Mesenchymal stem cell (in vitro differentiated cells and primary cell): ENCODE measurements at regions not wholly inside any gene's neighbourhood (a gene's known extent, or its start where the extent isn't known, plus 50 kb on each side); places are given as distances from the start of the nearest gene placed in this dataset.
"Not testable (repeated sequence)": the region's sequence is repeated elsewhere in the genome, so short reads cannot be mapped to it uniquely, and the experiment has no call there.

ENCODE experiments used
- DNase-seq: peaks from one replicate; pipeline ENCODE4 v3.0.0-alpha.2; 2013
- H2AFZ ChIP-seq: one replicate; pipeline ENCODE4 v1.6.1; 2013; ENCODE audit warnings: low read depth, mild to moderate bottlenecking, control low read depth, inconsistent platforms, low read length, moderate library complexity
- H2AK5ac ChIP-seq: 2 replicates; pipeline ENCODE4 v1.6.1; 2013; ENCODE audit warnings: low read length, moderate library complexity, mild to moderate bottlenecking, inconsistent platforms; ENCODE audit not compliant: severe bottlenecking
- H2BK120ac ChIP-seq: one replicate; pipeline ENCODE4 v1.6.1; 2013; ENCODE audit warnings: low read depth, mild to moderate bottlenecking, inconsistent platforms, low read length, moderate library complexity
- H2BK12ac ChIP-seq, 2 experiments: one replicate each; pipeline ENCODE4 v1.6.1; 2013; ENCODE audit warnings: inconsistent platforms in 2 of 2, low read length in 2 of 2, mild to moderate bottlenecking in 2 of 2, moderate library complexity in 2 of 2, control low read depth in 1 of 2
- H2BK15ac ChIP-seq: one replicate; pipeline ENCODE4 v1.6.1; 2013; ENCODE audit warnings: mild to moderate bottlenecking, low read depth, inconsistent platforms; ENCODE audit not compliant: poor library complexity, severe bottlenecking
- H2BK5ac ChIP-seq: 2 replicates; pipeline ENCODE4 v1.6.1; 2013; ENCODE audit warnings: low read depth, mild to moderate bottlenecking, low read length, control low read depth, inconsistent platforms; ENCODE audit not compliant: poor library complexity, severe bottlenecking
- H3K14ac ChIP-seq, 2 experiments: one replicate each; pipeline ENCODE4 v1.6.1; 2013; ENCODE audit warnings: inconsistent platforms in 2 of 2, low read length in 2 of 2, control low read depth in 1 of 2, mild to moderate bottlenecking in 1 of 2, moderate library complexity in 1 of 2
- H3K18ac ChIP-seq, 2 experiments: one replicate each; pipeline ENCODE4 v1.6.1; 2013; ENCODE audit warnings: inconsistent platforms in 2 of 2, low read length in 2 of 2, control low read depth in 1 of 2, low read depth in 1 of 2, mild to moderate bottlenecking in 1 of 2
- H3K23ac ChIP-seq, 2 experiments: one replicate each; pipeline ENCODE4 v1.6.1; 2013; ENCODE audit warnings: inconsistent platforms in 2 of 2, low read length in 2 of 2, mild to moderate bottlenecking in 2 of 2, moderate library complexity in 2 of 2, control low read depth in 1 of 2
- H3K27ac ChIP-seq: 2 replicates; pipeline ENCODE4 v1.5.1; 2013; ENCODE audit warnings: mild to moderate bottlenecking, moderate library complexity, low read length, control low read depth, inconsistent platforms; ENCODE audit not compliant: poor library complexity, severe bottlenecking
- H3K27me3 ChIP-seq, 2 experiments: 2 replicates each; pipeline versions ENCODE4 v1.6.1 to v1.7.0; 2013; ENCODE audit warnings: low read length in 2 of 2, mild to moderate bottlenecking in 2 of 2, moderate library complexity in 2 of 2, control low read depth in 1 of 2, inconsistent platforms in 1 of 2; ENCODE audit not compliant: control insufficient read depth in 1 of 2, insufficient read depth in 1 of 2
- H3K36me3 ChIP-seq, 2 experiments: 2 replicates each; pipeline versions ENCODE4 v1.6.1 to v1.7.0; 2013; ENCODE audit warnings: low read length in 2 of 2, control low read depth in 1 of 2, inconsistent platforms in 1 of 2, low read depth in 1 of 2, mild to moderate bottlenecking in 1 of 2; ENCODE audit not compliant: insufficient read depth in 2 of 2, control insufficient read depth in 1 of 2
- H3K4ac ChIP-seq, 2 experiments: one replicate each; pipeline ENCODE4 v1.6.1; 2013; ENCODE audit warnings: inconsistent platforms in 2 of 2, low read length in 2 of 2, mild to moderate bottlenecking in 2 of 2, moderate library complexity in 2 of 2, control low read depth in 1 of 2, low read depth in 1 of 2
- H3K4me1 ChIP-seq: 2 replicates; pipeline ENCODE4 v1.6.1; 2013; ENCODE audit warnings: low read depth, low read length, control low read depth; ENCODE audit not compliant: control insufficient read depth, insufficient read depth
- H3K4me2 ChIP-seq: 2 replicates; pipeline ENCODE4 v1.6.1; 2013; ENCODE audit warnings: low read length, mild to moderate bottlenecking, inconsistent platforms; ENCODE audit not compliant: poor library complexity, severe bottlenecking
- H3K4me3 ChIP-seq, 2 experiments: 2 replicates each; pipeline versions ENCODE4 v1.5.1 to v1.7.0; 2013; ENCODE audit warnings: low read length in 2 of 2, mild to moderate bottlenecking in 2 of 2, control low read depth in 1 of 2, low read depth in 1 of 2; ENCODE audit not compliant: insufficient read depth in 1 of 2
- H3K79me1 ChIP-seq: replicated peaks from 2 replicates; pipeline ENCODE4 v1.6.1; 2013; ENCODE audit warnings: mild to moderate bottlenecking, control low read depth, low read length, inconsistent platforms; ENCODE audit not compliant: poor library complexity, severe bottlenecking
- H3K9ac ChIP-seq: 2 replicates; pipeline ENCODE4 v1.7.0; 2013; ENCODE audit warnings: mild to moderate bottlenecking, low read length, moderate library complexity
- H3K9me3 ChIP-seq: 2 replicates; pipeline ENCODE4 v1.7.0; 2013; ENCODE audit warnings: mild to moderate bottlenecking, low read length; ENCODE audit not compliant: control insufficient read depth
- H4K8ac ChIP-seq: one replicate; pipeline ENCODE4 v1.6.1; 2013; ENCODE audit warnings: inconsistent platforms, mild to moderate bottlenecking, low read length, moderate library complexity
- H4K91ac ChIP-seq: one replicate; pipeline ENCODE4 v1.6.1; 2013; ENCODE audit warnings: mild to moderate bottlenecking, low read length, inconsistent platforms
- WGBS: methylation state at CpG from one replicate; pipeline ENCODE4 v1.1.7; 2013; ENCODE audit warnings: mixed read lengths; 5-methylcytosine and 5-hydroxymethylcytosine counted together

DNA sequence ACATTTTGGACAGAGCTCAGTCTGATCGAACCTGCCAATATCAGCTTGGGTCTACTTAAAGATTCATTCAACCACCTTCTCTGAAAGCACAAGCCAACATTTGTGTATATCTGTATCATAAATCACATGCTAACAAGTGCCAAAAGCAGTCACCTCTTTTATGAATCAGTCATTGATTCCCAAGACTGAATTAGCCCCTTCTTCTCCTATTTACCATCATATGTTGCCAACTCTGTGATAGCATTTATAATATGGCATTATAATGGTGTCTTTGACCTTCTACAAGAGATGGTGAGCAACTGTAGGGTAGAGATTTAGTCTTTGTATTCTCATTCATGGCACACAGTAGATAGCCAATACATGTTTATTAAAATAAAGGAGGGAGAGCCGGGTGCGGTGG, 61.4 kb downstream of the DDX53 start:
- WGBS, result 94% methylated on average over 3 of the region's 3 CpGs
- H3K36me3 ChIP-seq, result no peaks in the 10 kb centered on the region
- no peak overlapping the region for H2AFZ ChIP-seq
- no peak overlapping the region for H4K91ac ChIP-seq
- H3K79me1 ChIP-seq, result no peaks in the 10 kb centered on the region
- H2BK120ac ChIP-seq, result no peak overlapping the region
- H3K4me3 ChIP-seq, result no peak overlapping the region
- no peaks in the 10 kb centered on the region for H3K4me1 ChIP-seq
- H3K9ac ChIP-seq, result no peak overlapping the region
- no peak overlapping the region for H2BK5ac ChIP-seq
- H2AK5ac ChIP-seq, result no peak overlapping the region
- H3K9me3 ChIP-seq, result no peaks in the 10 kb centered on the region
- H4K8ac ChIP-seq, result no peak overlapping the region
- H3K4me2 ChIP-seq, result no peak overlapping the region
- no peak overlapping the region for H2BK12ac ChIP-seq
- H3K27ac ChIP-seq, result no peak overlapping the region
- H3K14ac ChIP-seq, result no peak overlapping the region
- H2BK15ac ChIP-seq, result no peak overlapping the region
- no peak for DNase-seq
- H3K4ac ChIP-seq, result no peak overlapping the region
- H3K27me3 ChIP-seq, result no peaks in the 10 kb centered on the region
- H3K23ac ChIP-seq, result no peak overlapping the region
- no peak overlapping the region for H3K18ac ChIP-seq

- H3K4me1 ChIP-seq, result no peaks in the 10 kb centered on the region
- H3K27me3 ChIP-seq, result no peaks in the 10 kb centered on the region
- H2BK15ac ChIP-seq, result no peak overlapping the region
- no peak overlapping the region for H4K8ac ChIP-seq
- no peak overlapping the region for H3K4me3 ChIP-seq
- peaks cover 4% of the 10 kb centered on the region for H3K9me3 ChIP-seq
- H3K18ac ChIP-seq, result no peak overlapping the region
- H2BK12ac ChIP-seq, result no peak overlapping the region
- no peak overlapping the region for H3K9ac ChIP-seq
- no peak overlapping the region for H4K91ac ChIP-seq
- H2AFZ ChIP-seq, result no peak overlapping the region
- no peak overlapping the region for H3K4ac ChIP-seq
- H2AK5ac ChIP-seq, result no peak overlapping the region
- H2BK5ac ChIP-seq, result no peak overlapping the region
- no peak overlapping the region for H3K4me2 ChIP-seq
- no peak overlapping the region for H3K23ac ChIP-seq
- H3K79me1 ChIP-seq, result no peaks in the 10 kb centered on the region
- no peak overlapping the region for H3K14ac ChIP-seq
- no peak overlapping the region for H3K27ac ChIP-seq
- H3K36me3 ChIP-seq, result no peaks in the 10 kb centered on the region
- DNase-seq, result no peak
- no peak overlapping the region for H2BK120ac ChIP-seq
- 100% methylated on average over 2 of the region's 3 CpGs for WGBS
Measured at GRCh38 chrX:23062359-23062758, 62.6 kb downstream of the DDX53 start.

DNA sequence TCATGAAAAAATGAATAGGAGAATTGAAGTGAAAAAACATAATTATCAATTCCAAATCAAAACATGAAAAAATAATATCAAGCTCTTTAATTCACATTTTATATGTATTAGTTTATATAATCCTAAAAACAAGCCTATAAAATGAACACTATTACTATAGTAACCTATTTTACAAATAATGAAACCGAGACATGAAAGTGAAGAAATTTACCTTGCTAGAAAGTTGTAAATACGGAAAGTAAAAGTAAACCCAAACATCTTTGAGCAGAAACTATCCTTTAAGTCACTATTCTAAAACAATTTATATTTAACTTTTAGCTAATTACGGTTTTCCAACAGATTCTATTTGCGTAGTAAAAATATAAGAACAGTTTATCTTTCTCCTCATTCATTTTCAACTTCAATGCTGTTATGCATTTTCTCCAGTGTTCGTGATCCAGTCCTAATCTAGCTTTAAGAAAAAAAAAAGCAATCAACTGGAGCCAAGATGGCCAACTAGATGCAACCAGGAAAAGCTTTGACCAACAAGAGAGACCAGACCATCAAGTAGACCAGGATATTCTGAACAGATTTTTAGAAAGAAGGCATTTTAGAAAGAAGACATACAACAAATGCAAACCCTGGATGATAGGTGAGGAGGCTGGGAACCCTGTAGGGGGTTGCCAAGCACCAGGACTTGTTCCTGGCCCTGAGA, 67.0 kb downstream of the DDX53 start:
- Histone ChIP-seq H3K36me3 (no peaks in the 10 kb centered on the region), H4K8ac (no peak overlapping the region), H2BK15ac (no peak overlapping the region), H3K23ac (no peak overlapping the region), H3K27ac (no peak overlapping the region), H3K14ac (no peak overlapping the region), H3K79me1 (no peaks in the 10 kb centered on the region), H3K18ac (no peak overlapping the region), H3K4ac (no peak overlapping the region), H3K9ac (no peak overlapping the region), H2BK12ac (no peak overlapping the region), H2AK5ac (no peak overlapping the region), H3K4me3 (no peak overlapping the region), H3K27me3 (no peaks in the 10 kb centered on the region), H2BK5ac (no peak overlapping the region), H3K9me3 (peaks cover 18% of the 10 kb centered on the region), H3K4me1 (no peaks in the 10 kb centered on the region), H2BK120ac (no peak overlapping the region), H4K91ac (no peak overlapping the region), H3K4me2 (no peak overlapping the region), H2AFZ (no peak overlapping the region)
- WGBS, result 75% methylated on average over 3 of the region's 5 CpGs
- no peak for DNase-seq

GRCh38 chrX:23075461-23075860, 75.7 kb downstream of the DDX53 start:
- not testable (repeated sequence) for H3K4ac ChIP-seq, H3K14ac ChIP-seq, H3K9ac ChIP-seq, H3K79me1 ChIP-seq, H3K23ac ChIP-seq, H2BK15ac ChIP-seq, H3K27ac ChIP-seq, H3K18ac ChIP-seq, H3K4me3 ChIP-seq, H2BK120ac ChIP-seq, H2AFZ ChIP-seq, H3K9me3 ChIP-seq, DNase-seq, H2BK5ac ChIP-seq, H4K91ac ChIP-seq, H3K4me1 ChIP-seq, H3K36me3 ChIP-seq, H2BK12ac ChIP-seq, H3K27me3 ChIP-seq, H3K4me2 ChIP-seq, H4K8ac ChIP-seq, H2AK5ac ChIP-seq
- WGBS, result 97% methylated on average over 18 of the region's 21 CpGs
